ENCODE measurements at regions not wholly inside any gene's neighbourhood (a gene's known extent, or its start where the extent isn't known, plus 50 kb on each side); places are given as distances from the start of the nearest gene placed in this dataset.
A peak's percentile ranks its signal among the peaks of the same experiment; 100 is the strongest.

DNA sequence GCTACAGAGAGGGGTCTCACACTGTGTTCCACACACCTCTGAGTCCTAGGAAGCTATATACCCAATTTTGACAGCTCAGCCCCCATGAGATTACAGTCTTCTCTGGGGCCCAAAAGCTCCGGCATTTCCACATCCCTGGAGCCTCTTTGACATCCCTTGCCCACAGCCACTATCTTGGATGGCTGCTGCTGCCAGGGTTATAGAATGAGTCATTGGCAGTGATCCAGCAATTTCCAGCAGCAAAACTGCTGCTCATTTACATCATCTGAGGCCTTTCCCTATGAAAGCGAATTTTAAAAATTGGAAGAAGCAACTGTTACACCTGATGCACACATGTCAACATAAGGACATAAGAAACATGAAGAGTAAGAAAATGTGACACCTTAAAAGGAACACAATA, 590.7 kb downstream of the MEI4 start:
- BruUV-seq (replicated peaks), result no TSS peak
- Histone ChIP-seq H3K9me1 (ENCODE audit: control insufficient read depth, insufficient read depth, low read length) (no peaks in the 10 kb centered on the region), H3K4me3 (no peak overlapping the region), H3K27me3 (ENCODE audit: control insufficient read depth in 2 of 2, insufficient read depth in 2 of 2, low read length in 2 of 2) (no peaks in the 10 kb centered on the region), H3K36me3 (ENCODE audit: control insufficient read depth, insufficient read depth, low read length) (no peaks in the 10 kb centered on the region), H3K27ac (ENCODE audit: extremely low read depth, low read depth, low read length) (no peak overlapping the region), H3K4me1 (replicated peaks in 1 of 2; ENCODE audit: control insufficient read depth in 2 of 2, insufficient read depth in 2 of 2, low read length in 2 of 2) (no peaks in the 10 kb centered on the region), H2AFZ (ENCODE audit: low read depth, low read length) (no peak overlapping the region), H3K4me2 (ENCODE audit: insufficient read depth, low read length) (no peak overlapping the region), H3K9ac (ENCODE audit: insufficient read depth in 1 of 2, low read depth in 2 of 2, low read length in 2 of 2) (no peak overlapping the region), H4K20me1 (replicated peaks; ENCODE audit: control insufficient read depth, insufficient read depth, low read length) (no peaks in the 10 kb centered on the region), H3K9me3 (replicated peaks; ENCODE audit: control insufficient read depth, insufficient read depth, low read depth, low read length) (no peaks in the 10 kb centered on the region; the same call in 1 of the 2 replicates), H3K79me2 (ENCODE audit: control insufficient read depth, insufficient read depth, low read length) (no peaks in the 10 kb centered on the region)
- POLR2A ChIA-PET, result no interaction called here
- 0% methylated on average over 2 of the region's 2 CpGs for WGBS (ENCODE audit: insufficient coverage, low coverage, missing lambda C conversion rate)
- no peak for TF ChIP-seq CBX3 (IDR thresholded peaks at IDR 0.05; ENCODE audit: borderline replicate concordance in 1 of 2, low read length in 2 of 2)
- TF ChIP-seq HNRNPUL1 (IDR thresholded peaks at IDR 0.05; ENCODE audit: low read length), result no peak
- no peak for TF ChIP-seq MYBL2 (IDR thresholded peaks at IDR 0.05; ENCODE audit: low read depth)
- no peak for TF ChIP-seq MYBL2 (CRISPR knock-in tag; IDR thresholded peaks at IDR 0.05; ENCODE audit: borderline replicate concordance)
- no peak for TF ChIP-seq NFATC3 (IDR thresholded peaks at IDR 0.05)
- no peak for TF ChIP-seq MBD2 (IDR thresholded peaks at IDR 0.05; ENCODE audit: borderline replicate concordance, low read depth)
- no peak for TF ChIP-seq DMBX1 (CRISPR knock-in tag; IDR thresholded peaks at IDR 0.05; ENCODE audit: borderline replicate concordance)
- no peak for TF ChIP-seq ZNF174 (CRISPR knock-in tag; IDR thresholded peaks at IDR 0.05)
- TF ChIP-seq ZNF764 (CRISPR knock-in tag; IDR thresholded peaks at IDR 0.05; ENCODE audit: low read depth), result no peak
- no peak for TF ChIP-seq MTF1 (CRISPR knock-in tag; IDR thresholded peaks at IDR 0.05; ENCODE audit: borderline replicate concordance)
- TF ChIP-seq ARHGAP35 (IDR thresholded peaks at IDR 0.05; ENCODE audit: partially characterized antibody), result no peak
- TF ChIP-seq SP2 (IDR thresholded peaks at IDR 0.05; ENCODE audit: extremely low read depth, low read depth, low read length, poor library complexity, severe bottlenecking), result no peak
- no peak for TF ChIP-seq DACH1 (IDR thresholded peaks at IDR 0.05; ENCODE audit: partially characterized antibody)
- TF ChIP-seq PHF8 (IDR thresholded peaks at IDR 0.05; ENCODE audit: borderline replicate concordance, low read length), result no peak
- TF ChIP-seq, protein P1, sequence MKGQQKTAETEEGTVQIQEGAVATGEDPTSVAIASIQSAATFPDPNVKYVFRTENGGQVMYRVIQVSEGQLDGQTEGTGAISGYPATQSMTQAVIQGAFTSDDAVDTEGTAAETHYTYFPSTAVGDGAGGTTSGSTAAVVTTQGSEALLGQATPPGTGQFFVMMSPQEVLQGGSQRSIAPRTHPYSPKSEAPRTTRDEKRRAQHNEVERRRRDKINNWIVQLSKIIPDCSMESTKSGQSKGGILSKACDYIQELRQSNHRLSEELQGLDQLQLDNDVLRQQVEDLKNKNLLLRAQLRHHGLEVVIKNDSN (CRISPR knock-in tag; IDR thresholded peaks at IDR 0.05), result no peak
- intact Hi-C loops (cut with micrococcal nuclease) (no loop called here), in situ Hi-C loops (cut with MboI) (no loop called here)
- CTCF ChIA-PET (ENCODE audit: low intra/inter-chr PET ratio), result no interaction called here
- ATAC-seq, result no peak
- peak in 1 of 4 experiments; percentile 1 for DNase-seq (ENCODE audit: extremely low read depth in 1 of 4, low spot score in 3 of 4)
- no peak for FAIRE-seq

Data from K562 (cell line).